Osteocyte (in vitro differentiated cells): ENCODE measurements at regions not wholly inside any gene's neighbourhood (a gene's known extent, or its start where the extent isn't known, plus 50 kb on each side); places are given as distances from the start of the nearest gene placed in this dataset.

Experiments used
- DNase-seq: peaks from one replicate; pipeline ENCODE4 v3.0.0; 2021; ENCODE audit warnings: mixed read lengths; ENCODE audit not compliant: unreplicated experiment; ENCODE audit errors: extremely low spot score
- H3K27ac Mint-ChIP-seq: one replicate; pipeline ENCODE4 v1.8.0; 2021; ENCODE audit warnings: mild to moderate bottlenecking, mixed read lengths; ENCODE audit not compliant: unreplicated experiment
- H3K27me3 Mint-ChIP-seq: one replicate; pipeline ENCODE4 v1.8.0; 2021; ENCODE audit warnings: mixed read lengths; ENCODE audit not compliant: unreplicated experiment
- H3K36me3 Mint-ChIP-seq: one replicate; pipeline ENCODE4 v1.8.0; 2021; ENCODE audit warnings: mixed read lengths; ENCODE audit not compliant: unreplicated experiment
- H3K4me1 Mint-ChIP-seq: one replicate; pipeline ENCODE4 v1.8.0; 2021; ENCODE audit warnings: mixed read lengths; ENCODE audit not compliant: unreplicated experiment
- H3K4me3 Mint-ChIP-seq: one replicate; pipeline ENCODE4 v1.8.0; 2021; ENCODE audit warnings: mild to moderate bottlenecking, moderate library complexity, mixed read lengths; ENCODE audit not compliant: unreplicated experiment
- H3K9me3 Mint-ChIP-seq: one replicate; pipeline ENCODE4 v1.8.0; 2021; ENCODE audit warnings: mixed read lengths; ENCODE audit not compliant: unreplicated experiment
- CTCF ChIP-seq: fragments of 200-600 bp; sonication (generic); IDR thresholded peaks from 2 replicates; pipeline ENCODE4 v1.5.0; 2021; ENCODE audit warnings: antibody characterized with exemption, mild to moderate bottlenecking, moderate library complexity

DNA sequence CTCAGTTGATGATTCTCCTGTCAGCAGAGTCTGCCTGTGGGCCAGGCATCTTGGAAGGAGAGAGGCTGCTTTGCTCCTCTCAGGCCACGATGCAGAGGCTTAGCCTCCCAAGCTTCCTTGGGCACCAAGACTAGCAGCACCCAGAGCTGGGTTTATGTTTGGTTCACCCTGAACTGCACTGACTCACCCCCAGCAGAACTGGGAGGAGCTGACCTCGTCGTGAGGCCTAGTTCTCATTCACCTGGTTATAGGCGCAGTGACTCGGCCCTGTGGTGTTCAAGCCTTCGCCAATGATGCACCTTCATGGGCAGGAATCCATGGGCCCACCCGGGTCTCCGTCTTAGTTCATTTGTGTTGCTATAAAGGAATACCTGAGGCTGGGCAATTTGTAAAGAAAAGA is 122.0 kb upstream of the ZNF438 start:
- DNase-seq: no peak
- no peaks in the 10 kb centered on the region for H3K9me3 Mint-ChIP-seq
- H3K36me3 Mint-ChIP-seq: no peaks in the 10 kb centered on the region
- no peak overlapping the region for H3K4me3 Mint-ChIP-seq
- no peak for TF ChIP-seq CTCF
- no peaks in the 10 kb centered on the region for H3K27me3 Mint-ChIP-seq
- H3K27ac Mint-ChIP-seq: peak overlapping the region; percentile 79
- H3K4me1 Mint-ChIP-seq: peaks cover 59% of the 10 kb centered on the region

- H3K4me3 Mint-ChIP-seq: no peak overlapping the region
- no peak for DNase-seq
- no peaks in the 10 kb centered on the region for H3K9me3 Mint-ChIP-seq
- H3K36me3 Mint-ChIP-seq: no peaks in the 10 kb centered on the region
- H3K27me3 Mint-ChIP-seq: no peaks in the 10 kb centered on the region
- TF ChIP-seq CTCF: no peak
- H3K27ac Mint-ChIP-seq: no peak overlapping the region
- peaks cover 53% of the 10 kb centered on the region for H3K4me1 Mint-ChIP-seq
Observed at GRCh38 chr10:31154996-31155395, 123.3 kb upstream of the ZNF438 start.

- H3K4me1 Mint-ChIP-seq: peaks cover 37% of the 10 kb centered on the region
- no peak for TF ChIP-seq CTCF
- H3K4me3 Mint-ChIP-seq: peak overlapping the region; percentile 3
- peak overlapping the region; percentile 95 for H3K27ac Mint-ChIP-seq
- no peak for DNase-seq
- peaks cover 7% of the 10 kb centered on the region for H3K36me3 Mint-ChIP-seq
- no peaks in the 10 kb centered on the region for H3K27me3 Mint-ChIP-seq
- H3K9me3 Mint-ChIP-seq: peaks cover 14% of the 10 kb centered on the region
Observed at GRCh38 chr10:31157123-31158010, 125.7 kb upstream of the ZNF438 start.

DNA sequence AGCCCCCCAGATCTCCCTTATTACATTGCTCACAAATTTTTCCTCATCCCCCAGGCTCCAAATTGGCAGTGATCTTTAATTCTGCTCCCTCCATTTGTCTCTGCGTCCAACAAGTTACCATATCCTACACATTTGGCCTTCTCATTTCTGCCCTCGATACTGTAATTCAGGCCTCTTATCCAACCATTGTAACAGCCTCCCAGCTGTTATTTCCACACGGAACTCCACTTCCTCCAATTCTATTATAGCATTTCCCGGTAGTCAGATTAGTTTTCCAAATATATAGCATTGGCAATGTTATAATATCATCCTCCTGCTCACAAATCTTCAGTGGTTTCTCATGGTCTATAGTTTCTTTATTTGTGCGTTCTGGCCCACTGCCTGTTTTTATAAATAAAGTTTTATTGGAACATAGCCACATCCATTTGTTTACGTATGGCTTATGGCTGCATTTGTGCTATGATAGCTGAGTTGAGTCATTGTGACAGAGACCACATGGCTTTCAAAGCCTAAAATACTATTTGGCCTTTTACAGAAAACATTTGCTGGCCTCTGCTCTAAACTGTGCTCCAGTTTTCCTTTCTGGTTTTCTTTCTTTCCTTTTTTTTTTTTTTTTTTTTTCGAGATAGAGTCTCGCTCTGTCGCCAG is 126.5 kb upstream of the ZNF438 start:
- peak overlapping the region; percentile 95 for H3K27ac Mint-ChIP-seq

More for the DNA sequence above, 126.5 kb upstream of the ZNF438 start:
- H3K27me3 Mint-ChIP-seq: no peaks in the 10 kb centered on the region
- H3K36me3 Mint-ChIP-seq: peaks cover 7% of the 10 kb centered on the region
- peaks cover 17% of the 10 kb centered on the region for H3K9me3 Mint-ChIP-seq
- no peak for DNase-seq
- H3K4me3 Mint-ChIP-seq: no peak overlapping the region
- peaks cover 29% of the 10 kb centered on the region for H3K4me1 Mint-ChIP-seq
- no peak for TF ChIP-seq CTCF
